ENCODE measurements at regions not wholly inside any gene's neighbourhood (a gene's known extent, or its start where the extent isn't known, plus 50 kb on each side); places are given as distances from the start of the nearest gene placed in this dataset.

DNA sequence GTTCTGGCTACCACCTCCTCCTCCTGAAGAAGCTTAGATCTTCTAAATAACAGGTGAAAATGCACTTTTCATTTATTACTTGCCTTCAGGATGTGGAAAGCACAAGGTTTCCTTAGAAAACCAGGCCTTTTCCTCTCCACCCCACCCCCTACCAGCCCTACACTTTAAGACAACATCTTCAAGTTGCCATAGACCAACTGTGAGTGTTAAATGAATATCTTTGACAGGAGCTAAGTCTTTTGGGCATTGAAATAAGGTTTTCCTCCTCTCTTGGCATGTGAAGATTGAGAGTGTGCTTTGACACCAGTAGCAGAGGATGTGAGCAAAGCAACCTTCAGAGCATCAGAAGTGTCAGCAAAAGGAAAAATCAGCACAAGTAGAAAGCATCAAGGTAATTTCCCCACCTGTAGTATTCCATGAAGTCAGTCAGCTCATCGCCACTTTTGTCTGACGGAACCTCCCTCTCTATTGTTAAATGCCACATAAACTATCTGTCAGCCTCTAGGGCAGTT is 532.3 kb upstream of the MMS22L start:
- DNase-seq (ENCODE audit: low read depth): no peak

- DNase-seq (ENCODE audit: low read depth): no peak
These were observed 533.5 kb upstream of the MMS22L start for GRCh38 chr6:97816526-97816925.

DNA sequence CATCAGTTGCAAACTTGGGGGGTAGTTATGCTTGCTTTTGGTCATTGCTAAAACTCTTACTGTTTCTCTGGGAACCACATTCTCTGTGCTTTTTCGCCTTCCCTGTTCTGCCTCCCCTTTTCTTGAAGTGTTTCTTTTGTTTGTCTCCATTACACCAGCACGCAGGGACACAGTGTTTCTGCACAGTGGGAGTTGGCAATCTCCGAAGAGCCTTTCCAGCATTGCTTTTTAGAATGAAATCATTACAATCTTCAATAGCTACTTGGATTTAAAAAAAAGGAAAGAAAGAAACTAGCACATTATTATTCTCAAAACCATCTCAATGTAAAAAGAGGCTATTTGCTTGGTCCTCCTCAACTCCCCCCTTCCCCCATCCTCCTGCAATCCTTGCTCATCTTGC is 536.7 kb upstream of the MMS22L start:
- no peak for DNase-seq (ENCODE audit: low read depth)

DNA sequence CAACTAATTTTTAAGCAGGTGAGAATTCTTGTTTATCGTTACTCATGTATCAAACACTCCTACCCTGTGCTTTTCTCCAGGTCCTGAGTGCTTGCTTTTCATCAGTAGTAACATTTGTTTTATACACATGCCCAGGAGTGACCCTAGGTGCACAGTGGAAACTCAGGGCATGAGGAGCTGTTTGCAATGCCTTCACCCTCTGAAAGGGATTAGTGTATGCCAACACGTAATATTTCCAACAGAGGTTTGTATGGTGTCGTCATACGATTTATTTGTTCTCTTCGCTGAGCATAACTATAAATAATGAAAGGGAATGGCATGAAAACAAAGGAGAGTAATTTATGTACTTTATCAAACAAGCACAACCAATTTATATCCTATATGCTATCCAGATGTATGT is 537.4 kb upstream of the MMS22L start:
- no peak for DNase-seq (ENCODE audit: low read depth)

GRCh38 chr6:97822632-97823031 is 539.6 kb upstream of the MMS22L start:
- no peak for DNase-seq (ENCODE audit: low read depth)

DNA sequence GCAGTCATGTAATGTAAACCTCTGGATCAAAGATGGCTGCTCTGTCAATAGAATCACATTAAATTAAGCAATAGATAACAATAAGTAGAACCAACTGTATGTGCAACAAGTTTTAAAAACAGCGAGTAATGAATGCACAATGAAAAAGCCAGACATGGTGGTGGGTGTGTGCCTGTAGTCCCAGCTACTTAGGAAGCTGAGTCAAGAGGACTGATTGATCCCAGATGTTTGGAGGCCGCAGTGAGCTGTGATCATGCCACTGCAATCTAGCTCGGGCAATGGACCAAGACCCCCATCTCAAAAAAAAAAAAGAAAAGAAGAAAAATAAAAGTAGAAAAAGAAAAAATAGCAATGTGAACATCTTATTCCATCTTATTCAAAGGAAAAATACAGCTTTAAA is 558.7 kb upstream of the MMS22L start:
- DNase-seq (ENCODE audit: low read depth): no peak

- no peak for DNase-seq (ENCODE audit: low read depth)
These were observed 559.5 kb upstream of the MMS22L start for GRCh38 chr6:97842521-97842920.

GRCh38 chr6:97849390-97849789 is 566.4 kb upstream of the MMS22L start:
- DNase-seq (ENCODE audit: low read depth): no peak

- DNase-seq (ENCODE audit: low read depth): peak; percentile 4
These were observed 567.6 kb upstream of the MMS22L start for GRCh38 chr6:97850458-97851212.

GRCh38 chr6:97863697-97864096 is 580.7 kb upstream of the MMS22L start:
- DNase-seq (ENCODE audit: low read depth): no peak

- DNase-seq (ENCODE audit: low read depth): no peak
These were observed 581.4 kb upstream of the MMS22L start for GRCh38 chr6:97864366-97864765.

- DNase-seq (ENCODE audit: low read depth): no peak
These were observed 581.8 kb upstream of the MMS22L start for GRCh38 chr6:97864826-97865225.

GRCh38 chr6:97865612-97866011 is 582.6 kb upstream of the MMS22L start:
- DNase-seq (ENCODE audit: low read depth): no peak

DNA sequence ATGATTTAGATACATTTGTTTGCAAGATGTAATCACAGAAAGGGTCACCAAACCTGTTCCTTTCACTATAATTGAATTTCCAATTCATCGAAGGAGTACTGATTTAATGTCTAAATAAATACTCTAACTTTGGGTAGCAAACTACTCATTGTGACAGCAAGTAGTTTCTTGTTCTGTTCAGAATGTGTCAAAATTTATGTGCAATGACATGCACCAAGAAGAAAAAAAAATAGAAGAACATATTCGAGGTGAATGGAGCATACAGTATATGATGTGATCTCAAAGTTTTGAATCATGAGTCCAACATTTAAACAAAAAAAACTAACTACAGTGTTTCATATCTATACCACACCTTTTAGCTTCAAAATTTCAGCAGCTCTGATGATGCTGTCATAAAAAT is 583.6 kb upstream of the MMS22L start:
- DNase-seq (ENCODE audit: low read depth): no peak

DNA sequence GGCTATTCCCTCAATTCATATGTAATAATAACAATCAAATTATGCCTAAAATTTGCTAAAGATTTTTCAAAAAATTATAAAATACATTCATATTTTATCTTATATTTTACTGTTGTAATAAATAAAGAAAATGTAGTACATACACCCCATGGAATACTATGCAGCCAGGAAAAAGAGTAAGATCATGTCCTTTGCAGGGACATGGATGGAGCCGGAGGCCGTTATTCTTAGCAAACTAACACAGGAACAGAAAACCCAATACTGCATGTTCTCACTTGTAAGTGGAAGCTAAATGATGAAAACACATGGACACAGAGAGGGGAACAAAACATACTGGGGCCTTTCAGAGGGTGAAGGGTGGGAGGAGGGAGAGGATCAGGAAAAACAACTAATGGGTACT is 584.2 kb upstream of the MMS22L start:
- no peak for DNase-seq (ENCODE audit: low read depth)

- no peak for DNase-seq (ENCODE audit: low read depth)
These were observed 587.3 kb upstream of the MMS22L start for GRCh38 chr6:97870273-97870672.

GRCh38 chr6:97876711-97877110 is 593.7 kb upstream of the MMS22L start:
- no peak for DNase-seq (ENCODE audit: low read depth)

- DNase-seq (ENCODE audit: low read depth): no peak
These were observed 599.7 kb upstream of the MMS22L start for GRCh38 chr6:97882755-97883154.

DNA sequence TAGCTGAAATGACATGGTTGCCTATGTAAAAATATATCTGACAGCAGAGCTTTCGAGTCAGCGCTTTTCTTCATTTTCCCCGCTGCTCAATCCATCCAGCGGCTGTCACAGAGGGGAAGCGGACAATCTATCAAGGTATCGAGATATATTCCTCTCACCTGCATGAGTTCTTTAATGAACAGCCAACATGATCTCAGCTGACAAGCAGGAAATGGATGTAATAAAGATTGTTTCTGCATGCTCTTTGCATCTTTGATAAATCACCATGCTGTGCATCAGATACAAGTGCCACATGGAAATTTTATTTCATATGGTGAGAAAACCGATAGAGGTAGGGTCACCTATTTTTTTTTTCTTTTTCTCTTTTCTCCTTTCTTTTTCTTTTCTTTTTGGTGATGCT is 602.3 kb upstream of the MMS22L start:
- DNase-seq (ENCODE audit: low read depth): no peak

DNA sequence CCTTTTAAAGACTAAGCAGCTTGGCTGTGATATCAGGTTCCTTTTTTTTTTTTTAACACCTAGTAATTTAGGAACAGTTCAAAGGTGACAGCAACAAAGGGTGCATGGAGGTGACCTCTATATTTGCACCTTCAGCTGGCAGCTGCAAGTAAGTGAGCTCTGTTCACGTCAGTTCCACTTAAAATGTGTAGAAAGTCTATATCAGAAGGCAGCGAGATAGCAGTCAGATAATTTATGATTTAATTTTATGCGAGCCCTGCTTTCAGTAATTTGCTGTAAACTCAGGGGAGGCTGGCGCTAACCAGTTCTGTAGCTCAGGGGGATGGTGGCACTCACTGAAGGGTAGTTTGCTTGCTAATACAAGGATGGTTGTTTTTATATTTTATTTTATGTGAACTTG is 602.8 kb upstream of the MMS22L start:
- DNase-seq (ENCODE audit: low read depth): no peak

GRCh38 chr6:97901531-97901930 is 618.5 kb upstream of the MMS22L start:
- no peak for DNase-seq (ENCODE audit: low read depth)

- DNase-seq (ENCODE audit: low read depth): no peak
These were observed 626.4 kb upstream of the MMS22L start for GRCh38 chr6:97909380-97909779.

DNA sequence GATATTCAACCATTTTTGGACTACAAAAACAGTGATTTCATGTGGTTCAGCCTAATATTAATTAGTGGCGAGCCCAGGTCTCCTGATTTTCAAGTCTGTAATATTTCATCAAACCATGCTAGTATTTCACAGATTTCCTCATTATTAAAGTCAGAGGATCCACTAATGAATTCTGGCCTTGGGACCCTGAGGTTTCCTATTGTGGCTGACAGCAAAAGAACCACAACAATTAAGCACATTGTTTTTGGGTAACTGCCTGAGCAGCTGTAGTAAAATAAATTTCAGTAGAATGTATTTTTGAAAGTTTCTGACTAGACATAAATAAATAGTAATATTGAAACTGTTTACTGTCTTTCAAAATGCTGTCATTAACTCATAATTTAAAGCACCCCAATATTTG is 630.7 kb upstream of the MMS22L start:
- no peak for DNase-seq (ENCODE audit: low read depth)

DNA sequence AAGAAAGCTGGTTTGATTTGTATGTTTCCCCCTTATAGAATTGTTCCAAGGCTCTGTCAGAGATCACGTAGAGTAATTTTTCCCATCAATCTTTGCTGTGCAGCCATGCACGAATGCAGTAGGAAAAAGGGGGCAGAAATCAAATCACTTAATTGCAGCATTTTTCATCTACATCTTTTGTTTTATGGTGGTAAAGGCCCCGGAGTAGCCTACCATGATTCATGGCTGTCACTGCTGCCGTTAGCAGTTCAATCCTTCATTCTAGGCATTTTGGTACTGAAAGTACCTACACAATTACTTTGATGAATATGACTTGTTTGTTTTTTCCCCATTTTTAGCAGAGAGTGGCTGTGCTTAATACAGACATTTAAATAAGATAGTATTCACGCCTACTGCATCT is 631.9 kb upstream of the MMS22L start:
- DNase-seq (ENCODE audit: low read depth): no peak

Measured in M059J (cell line).